ENCODE measurements at regions not wholly inside any gene's neighbourhood (a gene's known extent, or its start where the extent isn't known, plus 50 kb on each side); places are given as distances from the start of the nearest gene placed in this dataset.

DNA sequence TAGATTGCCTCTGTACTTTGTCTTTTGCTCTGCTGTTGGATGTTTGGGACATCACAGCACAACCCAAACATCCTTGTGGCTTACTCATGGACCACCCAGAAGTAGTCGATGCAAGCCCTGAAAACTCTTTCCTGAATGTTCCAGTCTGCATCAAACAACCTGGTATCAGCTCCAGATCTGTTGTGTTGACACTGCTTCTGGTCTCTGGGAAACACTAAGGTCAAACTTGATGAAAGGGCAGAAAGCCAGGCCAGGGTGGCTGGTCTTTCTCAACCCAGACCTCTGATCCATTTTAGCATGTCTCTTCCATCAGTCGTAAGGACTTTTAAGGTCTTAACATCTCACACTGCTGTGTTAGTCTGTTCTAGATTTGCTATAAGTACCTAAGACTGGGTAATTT lies 265.7 kb downstream of the ZNF536 start:
- Histone ChIP-seq H3K27me3 (replicated peaks in 1 of 4; ENCODE audit: control insufficient read depth in 3 of 4, extremely low read depth in 1 of 4, insufficient read depth in 3 of 4, low read length in 3 of 4) (no peaks in the 10 kb centered on the region), H3K23me2 (ENCODE audit: low read depth, low read length) (no peaks in the 10 kb centered on the region), H3K36me3 (ENCODE audit: control insufficient read depth in 2 of 4, insufficient read depth in 4 of 4, low read length in 3 of 4) (no peaks in the 10 kb centered on the region), H3K4me1 (replicated peaks in 1 of 4; ENCODE audit: control insufficient read depth in 3 of 4, insufficient read depth in 4 of 4, low read length in 3 of 4) (no peaks in the 10 kb centered on the region), H3K56ac (replicated peaks; ENCODE audit: insufficient read length, low read depth, low read length) (no peak overlapping the region), H2AK5ac (ENCODE audit: low read depth, low read length) (no peak overlapping the region), H2BK12ac (ENCODE audit: low read depth, low read length) (no peak overlapping the region), H2BK120ac (replicated peaks; ENCODE audit: low read depth, low read length) (no peak overlapping the region), H3K23ac (ENCODE audit: insufficient read length) (no peak overlapping the region), H3K14ac (ENCODE audit: insufficient read length) (no peak overlapping the region), H3K27ac (ENCODE audit: low read depth, low read length) (no peak overlapping the region), H4K8ac (ENCODE audit: extremely low read depth, insufficient read depth, low read length) (no peak overlapping the region), H2BK20ac (ENCODE audit: low read length) (no peak overlapping the region), H4K20me1 (replicated peaks in 1 of 2; ENCODE audit: control insufficient read depth in 1 of 2, insufficient read depth in 2 of 2, low read length in 2 of 2) (no peaks in the 10 kb centered on the region), H3K79me2 (ENCODE audit: control insufficient read depth in 1 of 2, insufficient read depth in 2 of 2, low read length in 2 of 2) (no peaks in the 10 kb centered on the region), H3K18ac (ENCODE audit: extremely low read depth, low read length) (no peak overlapping the region), H2BK5ac (ENCODE audit: low read depth, low read length) (no peak overlapping the region), H4K5ac (ENCODE audit: insufficient read length, low read depth, low read length) (no peak overlapping the region), H3K4me3 (ENCODE audit: extremely low read depth in 1 of 4, insufficient read depth in 2 of 4, low read depth in 3 of 4, low read length in 4 of 4) (no peak overlapping the region), H3K4ac (replicated peaks; ENCODE audit: insufficient read length, low read depth, low read length) (no peak overlapping the region), H4K91ac (replicated peaks; ENCODE audit: insufficient read length, low read length) (no peak overlapping the region), H3K4me2 (ENCODE audit: insufficient read depth in 1 of 2, low read depth in 2 of 2, low read length in 2 of 2) (no peak overlapping the region), H3K79me1 (ENCODE audit: low read depth, low read length) (no peaks in the 10 kb centered on the region), H3K9ac (replicated peaks in 1 of 4; ENCODE audit: extremely low read depth in 1 of 4, low read depth in 3 of 4, low read length in 3 of 4) (no peak overlapping the region), H2BK15ac (ENCODE audit: low read length) (no peak overlapping the region), H3K9me3 (ENCODE audit: insufficient read depth in 2 of 2, low read depth in 1 of 2, low read length in 1 of 2) (no peaks in the 10 kb centered on the region), H2AFZ (ENCODE audit: low read length) (no peak overlapping the region)
- 90% methylated on average over 2 of the region's 2 CpGs; no CpG with 5 or more reads in 1 of the 2 experiments for WGBS, 2 experiments (ENCODE audit: extremely low coverage in 1 of 2, insufficient coverage in 1 of 2, insufficient read length in 1 of 2, insufficient replicate concordance in 2 of 2, low coverage in 1 of 2, low lambda C conversion rate in 2 of 2, missing lambda C conversion rate in 1 of 2)
- DNase-seq (ENCODE audit: low read depth in 1 of 2, low spot score in 2 of 2) (no peak), FAIRE-seq (no peak)
- ChIA-PET POLR2A (ENCODE audit: partially characterized antibody) (no interaction called here), CTCF (ENCODE audit: partially characterized antibody) (no interaction called here)
- TF ChIP-seq EZH2 (IDR thresholded peaks at IDR 0.05; ENCODE audit: low read depth, low read length, severe bottlenecking) (no peak), RFX5 (IDR thresholded peaks at IDR 0.05; ENCODE audit: borderline replicate concordance, low read depth, low read length) (no peak), ASH2L (IDR thresholded peaks at IDR 0.05; ENCODE audit: low read length) (no peak), SP2 (IDR thresholded peaks at IDR 0.05; ENCODE audit: low read length) (no peak), POU5F1 (IDR thresholded peaks at IDR 0.05; ENCODE audit: low read depth, low read length) (no peak), HDAC6 (IDR thresholded peaks at IDR 0.05; ENCODE audit: low read depth, low read length) (no peak), BACH1 (IDR thresholded peaks at IDR 0.05; ENCODE audit: low read length) (no peak), TAF7 (optimal IDR thresholded peaks at IDR 0.05; ENCODE audit: borderline replicate concordance, low read depth, low read length) (no peak), CBX8 (IDR thresholded peaks at IDR 0.05; ENCODE audit: borderline replicate concordance, low read depth, low read length) (no peak), RBBP5 (IDR thresholded peaks at IDR 0.05; ENCODE audit: borderline replicate concordance, low read depth, low read length) (no peak), NANOG (IDR thresholded peaks at IDR 0.05; ENCODE audit: insufficient read depth, low read depth, low read length, poor library complexity, severe bottlenecking) (no peak), TBP (IDR thresholded peaks at IDR 0.05; ENCODE audit: low read depth, low read length) (no peak), TCF12 (IDR thresholded peaks at IDR 0.05; ENCODE audit: low read depth, low read length) (no peak), CHD2 (IDR thresholded peaks at IDR 0.05; ENCODE audit: low read length) (no peak)
- TF ChIP-seq, protein P1, sequence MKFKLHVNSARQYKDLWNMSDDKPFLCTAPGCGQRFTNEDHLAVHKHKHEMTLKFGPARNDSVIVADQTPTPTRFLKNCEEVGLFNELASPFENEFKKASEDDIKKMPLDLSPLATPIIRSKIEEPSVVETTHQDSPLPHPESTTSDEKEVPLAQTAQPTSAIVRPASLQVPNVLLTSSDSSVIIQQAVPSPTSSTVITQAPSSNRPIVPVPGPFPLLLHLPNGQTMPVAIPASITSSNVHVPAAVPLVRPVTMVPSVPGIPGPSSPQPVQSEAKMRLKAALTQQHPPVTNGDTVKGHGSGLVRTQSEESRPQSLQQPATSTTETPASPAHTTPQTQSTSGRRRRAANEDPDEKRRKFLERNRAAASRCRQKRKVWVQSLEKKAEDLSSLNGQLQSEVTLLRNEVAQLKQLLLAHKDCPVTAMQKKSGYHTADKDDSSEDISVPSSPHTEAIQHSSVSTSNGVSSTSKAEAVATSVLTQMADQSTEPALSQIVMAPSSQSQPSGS (IDR thresholded peaks at IDR 0.05; ENCODE audit: low read length): no peak
